Fibroblast of pulmonary artery (primary cell): ENCODE measurements at regions not wholly inside any gene's neighbourhood (a gene's known extent, or its start where the extent isn't known, plus 50 kb on each side); places are given as distances from the start of the nearest gene placed in this dataset.

Experiments used
- DNase-seq: peaks from one replicate; pipeline ENCODE4 v3.0.0-alpha.2; 2010; ENCODE audit warnings: low read depth
- H3K4me3 ChIP-seq: replicated peaks from 2 replicates; pipeline ENCODE4 v1.5.1; 2011; ENCODE audit warnings: low read depth, mild to moderate bottlenecking, control low read depth, low read length, moderate library complexity
- CTCF ChIP-seq: IDR thresholded peaks from 2 replicates; pipeline ENCODE4 v1.5.1; 2011; ENCODE audit warnings: mild to moderate bottlenecking, control low read depth, low read length, inconsistent platforms; ENCODE audit errors: missing control alignments

- DNase-seq: no peak
- no peak for TF ChIP-seq CTCF
- no peak overlapping the region for H3K4me3 ChIP-seq
These were observed 333.2 kb upstream of the PODXL start for GRCh38 chr7:131889572-131890150.

GRCh38 chr7:131883769-131884168 is 327.3 kb upstream of the PODXL start:
- DNase-seq: no peak
- TF ChIP-seq CTCF: no peak
- H3K4me3 ChIP-seq: no peak overlapping the region

GRCh38 chr7:131883196-131883595 is 326.8 kb upstream of the PODXL start:
- DNase-seq: no peak
- no peak for TF ChIP-seq CTCF
- no peak overlapping the region for H3K4me3 ChIP-seq

GRCh38 chr7:131882321-131882720 is 325.9 kb upstream of the PODXL start:
- DNase-seq: no peak
- H3K4me3 ChIP-seq: no peak overlapping the region
- no peak for TF ChIP-seq CTCF

- DNase-seq: no peak
- H3K4me3 ChIP-seq: no peak overlapping the region
- no peak for TF ChIP-seq CTCF
These were observed 323.6 kb upstream of the PODXL start for GRCh38 chr7:131880078-131880477.

GRCh38 chr7:131879424-131879823 is 323.0 kb upstream of the PODXL start:
- no peak overlapping the region for H3K4me3 ChIP-seq
- no peak for TF ChIP-seq CTCF
- no peak for DNase-seq

GRCh38 chr7:131878777-131879176 is 322.3 kb upstream of the PODXL start:
- H3K4me3 ChIP-seq: no peak overlapping the region
- TF ChIP-seq CTCF: no peak
- DNase-seq: no peak
